HG03025 (cell line): ENCODE measurements at regions not wholly inside any gene's neighbourhood (a gene's known extent, or its start where the extent isn't known, plus 50 kb on each side); places are given as distances from the start of the nearest gene placed in this dataset.

ENCODE experiments used
- ATAC-seq: cut with Tn5 transposase; IDR thresholded peaks from one replicate; pipeline ENCODE4 v1.9.1; 2021; ENCODE audit warnings: mild to moderate bottlenecking, moderate library complexity; ENCODE audit not compliant: unreplicated experiment, low FRiP score

DNA sequence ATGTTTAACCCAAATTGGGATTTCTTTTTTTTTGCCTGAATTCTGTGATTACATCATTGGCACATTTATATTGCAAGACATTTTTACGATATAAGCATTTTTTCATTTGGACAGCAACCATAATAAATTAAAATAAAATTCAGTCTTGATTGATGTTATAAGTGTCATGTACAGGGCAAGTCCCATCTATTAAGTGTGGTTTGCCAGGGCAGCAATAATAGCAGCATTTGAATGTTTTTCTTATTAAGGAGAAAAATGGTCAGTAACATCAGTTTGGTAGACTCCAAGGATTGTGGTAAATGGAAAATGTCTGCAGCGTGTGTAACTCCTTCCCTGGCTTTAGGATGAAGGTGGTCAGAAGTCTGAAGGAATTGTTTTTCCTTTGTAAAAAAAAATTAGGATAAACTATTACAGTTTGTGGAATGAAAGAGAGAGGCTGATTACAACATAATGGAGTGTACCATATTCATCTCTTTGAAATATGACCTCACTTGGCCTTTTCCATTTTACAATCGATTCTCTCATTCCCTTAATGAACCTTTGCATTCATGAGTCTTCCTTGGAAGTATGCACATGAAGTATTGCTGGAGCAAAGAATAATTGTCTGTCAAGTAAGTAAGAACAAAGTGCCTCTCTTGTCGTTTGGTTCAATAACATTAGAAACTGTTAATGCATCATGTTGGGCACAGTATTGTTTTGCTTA, 405.4 kb upstream of the THRB start:
- ATAC-seq, result no peak

GRCh38 chr3:24905266-24905665, 410.6 kb upstream of the THRB start:
- ATAC-seq, result no peak

DNA sequence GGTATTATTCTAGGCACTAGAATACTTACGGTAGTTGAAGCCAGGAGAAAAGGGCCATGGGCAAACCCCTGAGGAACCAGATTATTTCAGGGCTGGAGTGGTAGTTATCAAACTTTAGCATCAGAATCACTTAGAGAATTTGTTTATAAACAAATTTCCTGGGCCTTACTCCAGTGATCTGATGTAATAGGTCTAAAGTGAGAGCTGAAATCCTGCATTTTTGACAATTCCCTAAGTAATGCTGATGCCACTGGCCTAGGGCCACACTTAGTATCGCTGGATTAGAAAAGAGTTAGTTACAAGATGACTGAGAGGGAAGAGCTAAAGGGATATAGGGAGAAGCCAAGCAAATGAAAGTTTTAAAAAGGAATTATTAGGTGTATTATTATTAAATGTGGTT, 412.5 kb upstream of the THRB start:
- no peak for ATAC-seq

DNA sequence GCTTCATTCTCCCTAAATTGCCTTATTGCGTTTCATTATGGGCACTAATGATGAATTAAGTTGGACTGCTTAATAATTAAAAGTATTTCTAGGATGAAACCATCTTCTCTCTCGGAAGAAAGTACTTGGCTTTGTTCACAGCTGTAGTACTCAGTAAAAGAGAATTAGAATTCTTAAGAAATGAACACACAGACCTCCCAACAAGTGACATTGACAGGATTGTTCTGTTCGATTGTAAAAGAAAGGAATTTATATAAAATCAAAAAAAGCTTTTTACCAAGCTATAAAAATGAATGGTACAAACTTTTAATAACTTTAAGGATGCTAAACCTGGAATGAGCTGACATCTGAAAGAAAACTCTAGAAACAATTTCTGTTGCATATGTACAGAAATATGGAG, 416.4 kb upstream of the THRB start:
- no peak for ATAC-seq

DNA sequence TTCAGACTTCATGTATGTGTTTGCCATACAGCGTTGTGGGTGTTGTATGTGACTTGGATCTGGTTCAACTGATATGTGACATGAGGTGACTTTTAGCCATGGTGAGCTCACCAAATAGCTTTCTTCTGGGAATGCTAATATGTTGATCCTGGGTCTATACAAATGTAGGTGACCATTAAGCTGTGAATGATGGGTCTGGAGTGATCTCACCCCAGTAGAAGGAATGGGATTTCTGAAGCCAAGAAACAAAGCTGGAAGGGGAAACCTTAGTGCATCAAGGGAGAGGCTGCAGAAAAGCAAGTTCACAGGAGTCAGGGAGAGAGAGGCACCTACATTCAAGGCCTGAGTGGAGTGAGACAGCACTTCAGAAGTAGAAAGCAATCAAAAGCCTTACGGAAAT, 421.0 kb upstream of the THRB start:
- ATAC-seq, result no peak

GRCh38 chr3:24917908-24918307, 423.3 kb upstream of the THRB start:
- no peak for ATAC-seq

- no peak for ATAC-seq
These were observed 428.9 kb upstream of the THRB start for GRCh38 chr3:24923570-24923969.

GRCh38 chr3:24929521-24929920, 434.9 kb upstream of the THRB start:
- ATAC-seq, result no peak

GRCh38 chr3:24933401-24933800, 438.8 kb upstream of the THRB start:
- no peak for ATAC-seq

- no peak for ATAC-seq
These were observed 441.9 kb upstream of the THRB start for GRCh38 chr3:24936574-24936973.

DNA sequence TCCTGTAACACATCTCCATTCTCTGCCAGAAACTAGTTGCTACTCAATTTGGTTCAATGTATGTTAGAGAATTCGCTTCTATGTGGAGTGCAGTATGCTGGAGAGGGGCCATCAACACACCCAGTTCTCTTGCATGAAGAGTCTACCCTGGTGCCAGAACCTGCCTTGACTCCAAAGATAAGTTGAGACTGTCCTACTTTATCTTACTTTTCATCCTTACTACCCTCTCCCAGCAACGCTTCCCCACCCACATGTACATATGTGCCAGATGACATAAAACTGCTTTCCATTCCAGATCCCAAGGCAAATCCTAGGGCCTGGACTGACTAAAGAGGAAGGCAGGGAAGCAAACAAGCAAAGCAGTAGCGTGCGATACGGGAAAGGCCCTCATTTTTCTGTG, 442.6 kb upstream of the THRB start:
- ATAC-seq, result no peak

GRCh38 chr3:24937780-24938179, 443.1 kb upstream of the THRB start:
- ATAC-seq, result no peak

- ATAC-seq, result no peak
These were observed 449.3 kb upstream of the THRB start for GRCh38 chr3:24943961-24944360.

GRCh38 chr3:24944805-24945520, 450.3 kb upstream of the THRB start:
- ATAC-seq, result no peak

GRCh38 chr3:24945563-24945962, 450.9 kb upstream of the THRB start:
- ATAC-seq, result no peak

DNA sequence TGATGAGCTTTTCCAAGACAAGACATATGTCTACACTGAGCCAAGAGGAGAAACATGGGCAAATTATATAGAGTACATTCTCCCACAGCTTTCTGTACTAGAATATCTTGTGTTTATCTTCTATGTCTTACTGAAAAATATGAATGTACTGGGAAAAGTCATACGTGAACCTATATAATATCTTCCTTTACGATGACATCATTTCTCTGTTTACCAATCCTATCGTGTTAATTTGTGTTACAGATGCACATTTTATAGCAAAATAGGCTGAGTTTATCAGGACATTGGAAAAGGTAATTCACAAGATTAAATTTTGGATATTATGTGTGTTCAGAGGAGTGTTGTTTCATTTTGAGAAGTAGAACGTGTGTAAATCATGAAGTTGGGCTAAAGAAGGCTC, 452.5 kb upstream of the THRB start:
- no peak for ATAC-seq

- no peak for ATAC-seq
These were observed 456.5 kb upstream of the THRB start for GRCh38 chr3:24951180-24951579.

DNA sequence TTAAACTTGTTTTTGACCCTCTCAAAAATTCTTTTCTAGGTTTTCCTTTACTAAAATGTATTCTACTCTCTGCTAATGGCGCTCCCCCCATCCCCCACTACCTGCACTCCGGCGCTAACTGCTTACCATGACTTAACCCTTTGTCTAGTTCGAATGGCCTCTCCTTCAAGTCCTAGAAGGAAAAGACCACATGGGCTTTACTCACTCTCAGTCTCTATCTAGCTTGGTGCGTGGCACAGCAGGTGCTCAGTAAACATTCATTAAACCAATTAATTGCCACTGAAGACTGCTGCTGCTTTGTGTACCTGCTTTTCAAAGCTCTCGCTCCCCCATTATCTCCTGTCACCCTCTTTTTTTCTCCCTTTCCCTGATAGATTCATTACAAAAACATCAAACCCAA, 457.7 kb upstream of the THRB start:
- no peak for ATAC-seq

GRCh38 chr3:24953060-24953771, 458.6 kb upstream of the THRB start:
- no peak for ATAC-seq

- ATAC-seq, result no peak
These were observed 462.0 kb upstream of the THRB start for GRCh38 chr3:24956613-24957012.

DNA sequence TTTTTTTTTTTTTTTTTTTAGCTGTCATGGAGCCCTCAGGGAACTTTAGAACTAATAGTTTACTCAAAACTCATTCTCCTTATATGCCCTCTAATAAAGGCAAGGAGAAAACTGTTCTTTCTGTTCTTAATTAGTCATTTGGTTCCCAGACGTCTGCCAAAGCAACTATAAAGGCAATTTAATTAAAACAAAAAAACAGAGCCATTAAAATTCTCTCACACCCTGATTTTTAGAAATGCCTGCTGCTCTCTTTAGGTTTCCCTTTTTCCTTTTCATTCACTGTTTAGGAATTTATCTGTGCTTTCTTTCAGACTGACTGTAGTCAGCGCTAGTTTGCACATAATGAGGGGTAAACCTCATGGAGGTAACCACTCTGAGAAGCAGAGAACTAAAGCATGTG, 463.6 kb upstream of the THRB start:
- no peak for ATAC-seq
